NCI-H146 treated with DMSO at 0.1 percent for 48 hours (cell line): ENCODE measurements at regions not wholly inside any gene's neighbourhood (a gene's known extent, or its start where the extent isn't known, plus 50 kb on each side); places are given as distances from the start of the nearest gene placed in this dataset.
"Not testable (repeated sequence)": the region's sequence is repeated elsewhere in the genome, so short reads cannot be mapped to it uniquely, and the experiment has no call there.

Source experiments
- DNase-seq: peaks from one replicate; lab custom pipeline; 2025; ENCODE audit not compliant: unreplicated experiment; lab: John Stamatoyannopoulos, UW

GRCh38 chr7:119681336-119681735, 591.6 kb upstream of the KCND2 start:
- no peak for DNase-seq

GRCh38 chr7:119684763-119685162, 588.2 kb upstream of the KCND2 start:
- DNase-seq, result no peak

GRCh38 chr7:119685906-119686305, 587.1 kb upstream of the KCND2 start:
- DNase-seq, result no peak

GRCh38 chr7:119688831-119689230, 584.1 kb upstream of the KCND2 start:
- DNase-seq, result no peak

- DNase-seq, result no peak
Measured at GRCh38 chr7:119692541-119692940, 580.4 kb upstream of the KCND2 start.

GRCh38 chr7:119694506-119694905, 578.5 kb upstream of the KCND2 start:
- no peak for DNase-seq

- no peak for DNase-seq
Measured at GRCh38 chr7:119696336-119696735, 576.6 kb upstream of the KCND2 start.

- no peak for DNase-seq
Measured at GRCh38 chr7:119703895-119704294, 569.1 kb upstream of the KCND2 start.

GRCh38 chr7:119706608-119707007, 566.4 kb upstream of the KCND2 start:
- DNase-seq, result no peak

- no peak for DNase-seq
Measured at GRCh38 chr7:119708891-119709290, 564.1 kb upstream of the KCND2 start.

GRCh38 chr7:119711104-119711503, 561.9 kb upstream of the KCND2 start:
- DNase-seq, result no peak

- DNase-seq, result no peak
Measured at GRCh38 chr7:119712886-119713462, 560.0 kb upstream of the KCND2 start.

GRCh38 chr7:119713606-119714005, 559.4 kb upstream of the KCND2 start:
- no peak for DNase-seq

GRCh38 chr7:119720541-119720940, 552.4 kb upstream of the KCND2 start:
- DNase-seq, result no peak

- no peak for DNase-seq
Measured at GRCh38 chr7:119724041-119724792, 548.8 kb upstream of the KCND2 start.

- no peak for DNase-seq
Measured at GRCh38 chr7:119733127-119733879, 539.7 kb upstream of the KCND2 start.

GRCh38 chr7:119737390-119737789, 535.6 kb upstream of the KCND2 start:
- no peak for DNase-seq

GRCh38 chr7:119745280-119745679, 527.7 kb upstream of the KCND2 start:
- DNase-seq, result not testable (repeated sequence)

- no peak for DNase-seq
Measured at GRCh38 chr7:119748251-119748860, 524.6 kb upstream of the KCND2 start.

GRCh38 chr7:119748991-119749390, 524.0 kb upstream of the KCND2 start:
- DNase-seq, result no peak

GRCh38 chr7:119756687-119757086, 516.3 kb upstream of the KCND2 start:
- no peak for DNase-seq

- no peak for DNase-seq
Measured at GRCh38 chr7:119758254-119758653, 514.7 kb upstream of the KCND2 start.
